GM11168 (cell line): ENCODE measurements at regions not wholly inside any gene's neighbourhood (a gene's known extent, or its start where the extent isn't known, plus 50 kb on each side); places are given as distances from the start of the nearest gene placed in this dataset.

Experiments used
- in situ Hi-C: fragments of 300-500 bp; cut with MboI; formaldehyde crosslinking; loops from one replicate; pipeline ENCODE4 v1.12.0; 2022; ENCODE audit warnings: low sequenced_read_pairs; ENCODE audit not compliant: unreplicated experiment

DNA sequence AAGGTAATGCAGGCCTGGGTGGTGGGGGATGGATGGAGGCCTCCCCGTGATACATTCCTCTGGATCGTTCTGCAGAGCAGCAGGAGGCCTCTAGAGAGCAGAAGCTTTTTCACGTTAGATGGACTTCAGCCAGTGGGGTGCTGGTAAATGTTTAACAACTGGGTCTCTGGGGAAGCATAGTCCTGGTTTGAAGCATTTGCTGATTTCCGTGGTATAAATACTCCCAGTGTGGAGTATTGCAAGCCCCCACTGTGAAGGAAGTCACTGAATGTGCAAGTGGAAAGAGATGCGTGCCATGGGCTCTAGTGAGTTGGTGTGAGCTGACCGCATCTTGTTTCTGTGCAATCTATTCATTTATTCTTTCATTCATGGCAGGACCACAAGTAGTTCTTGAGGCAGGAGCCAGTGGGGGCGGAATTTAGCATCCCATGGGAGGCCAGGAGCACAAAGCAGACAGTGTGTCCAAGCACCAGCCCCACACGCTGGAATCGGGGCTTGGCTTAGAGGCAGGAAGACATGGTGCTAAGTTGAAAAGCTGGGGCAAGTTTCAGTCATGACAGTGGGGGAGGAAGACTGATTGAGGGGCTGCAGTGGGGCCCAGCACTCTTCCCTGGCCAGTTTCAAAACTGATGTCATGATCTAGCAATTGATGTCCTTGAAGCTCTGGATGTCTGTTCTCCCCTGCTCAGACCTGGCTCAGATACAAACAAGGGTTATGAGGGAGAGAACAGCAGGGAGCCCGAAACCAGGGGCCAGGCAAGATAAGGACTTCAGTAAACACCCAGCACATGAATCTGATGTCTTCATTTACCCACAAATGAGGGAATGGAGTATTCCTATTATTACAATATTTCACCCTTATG is 280.9 kb upstream of the LYZL1 start:
- in situ Hi-C loops = no loop called here

DNA sequence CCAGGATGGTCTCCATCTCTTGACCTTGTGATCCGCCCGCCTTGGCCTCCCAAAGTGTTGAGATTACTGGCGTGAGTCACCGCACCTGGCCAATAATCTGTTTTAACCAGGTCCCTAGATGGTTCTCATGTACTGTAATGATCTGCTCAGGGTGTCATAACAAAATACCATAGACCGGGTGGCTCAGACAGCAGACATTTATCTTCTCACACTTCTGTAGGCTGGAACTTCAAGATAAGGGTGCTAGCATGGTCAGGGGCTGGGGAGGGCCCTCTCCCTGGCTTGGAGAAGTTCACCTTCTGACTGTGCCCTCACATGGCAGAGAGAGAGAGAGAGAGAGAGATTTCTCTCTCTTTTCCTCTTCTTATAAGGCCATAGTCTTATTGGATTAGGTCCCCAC is 279.4 kb upstream of the LYZL1 start:
- in situ Hi-C loops = no loop called here

DNA sequence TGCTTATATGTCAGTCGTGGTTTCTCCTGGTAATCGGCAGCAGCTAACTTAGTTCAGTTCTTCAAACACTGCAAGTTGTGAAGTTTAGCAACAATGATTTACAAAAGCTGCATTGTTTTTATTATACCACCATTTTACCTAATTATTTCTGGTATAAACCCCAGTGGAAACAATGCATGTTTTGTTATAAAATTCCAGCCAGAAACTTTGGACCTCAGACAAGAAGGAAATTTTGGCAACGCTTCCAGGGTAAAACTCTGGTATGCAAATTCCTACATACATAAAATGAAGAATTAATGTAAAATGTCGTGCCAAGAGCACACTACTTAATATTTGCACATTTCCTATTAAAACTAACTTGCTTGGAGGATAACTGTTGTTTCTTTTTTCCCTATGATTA is 277.4 kb upstream of the LYZL1 start:
- in situ Hi-C loops = no loop called here

DNA sequence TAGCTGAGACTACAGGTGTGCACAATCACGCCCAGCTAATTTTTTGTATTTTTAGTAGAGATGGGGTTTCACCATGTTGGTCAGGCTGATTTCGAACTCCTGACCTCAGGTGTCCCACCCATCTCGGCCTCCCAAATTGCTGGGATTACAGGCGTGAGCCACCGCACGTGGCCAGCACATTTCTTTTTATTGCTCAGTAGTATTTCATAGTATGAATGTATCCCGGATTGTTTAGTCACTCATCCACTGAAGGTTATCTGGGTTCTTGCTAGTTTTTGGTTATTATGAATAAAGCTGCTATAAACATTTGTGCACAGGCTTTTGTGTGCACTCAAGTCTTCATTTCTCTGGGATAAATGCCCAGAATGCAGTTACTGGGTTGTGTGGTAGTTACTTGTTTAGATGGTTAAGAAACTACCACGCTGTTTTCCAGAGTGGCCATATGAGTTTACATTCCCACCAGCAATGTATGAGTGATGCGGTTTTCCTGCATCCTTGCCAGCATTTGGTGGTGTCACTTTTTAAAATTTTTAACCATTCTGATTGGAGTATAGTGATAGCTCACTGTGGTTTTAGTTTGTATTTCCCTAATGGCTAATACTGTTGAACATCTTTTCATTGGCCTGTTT is 275.8 kb upstream of the LYZL1 start:
- in situ Hi-C loops = no loop called here

DNA sequence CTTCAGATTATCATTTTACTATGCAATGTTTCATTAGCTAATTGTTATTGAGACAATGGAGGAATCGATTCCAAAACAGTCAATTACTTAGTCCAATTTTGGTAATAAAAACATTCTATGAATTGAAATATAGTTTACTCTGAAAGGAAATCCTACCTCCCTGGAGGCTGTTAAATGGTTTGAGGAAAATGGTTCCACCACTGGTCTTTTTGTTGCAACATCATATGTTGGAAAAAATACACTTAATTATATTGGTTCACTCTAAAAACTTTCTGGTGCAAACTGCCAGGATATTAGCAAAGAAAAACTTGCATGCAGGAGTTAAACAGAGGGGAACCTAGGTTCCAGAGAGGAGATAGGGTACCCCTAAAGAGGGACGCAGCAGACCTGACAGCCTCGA is 267.3 kb upstream of the LYZL1 start:
- in situ Hi-C loops = no loop called here

DNA sequence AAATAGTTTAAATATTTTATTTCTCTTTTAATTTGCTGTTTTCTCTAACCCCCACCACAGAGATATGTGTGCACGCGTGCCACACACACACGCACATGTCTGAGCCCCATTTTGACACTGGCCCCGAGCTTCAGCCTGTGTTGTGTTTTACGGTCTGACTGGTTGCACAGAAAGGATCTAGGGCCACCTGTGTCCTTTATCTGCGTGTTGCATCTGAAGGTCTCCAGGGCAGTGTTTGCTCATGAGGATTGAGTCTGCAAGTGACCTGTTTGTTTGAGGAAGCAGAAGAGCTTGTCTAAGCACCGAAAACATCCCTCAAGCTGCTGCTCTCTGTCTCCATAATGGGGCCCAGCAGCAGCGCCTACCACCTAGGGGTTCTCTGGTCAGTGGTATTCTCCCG is 266.4 kb upstream of the LYZL1 start:
- in situ Hi-C loops = no loop called here

DNA sequence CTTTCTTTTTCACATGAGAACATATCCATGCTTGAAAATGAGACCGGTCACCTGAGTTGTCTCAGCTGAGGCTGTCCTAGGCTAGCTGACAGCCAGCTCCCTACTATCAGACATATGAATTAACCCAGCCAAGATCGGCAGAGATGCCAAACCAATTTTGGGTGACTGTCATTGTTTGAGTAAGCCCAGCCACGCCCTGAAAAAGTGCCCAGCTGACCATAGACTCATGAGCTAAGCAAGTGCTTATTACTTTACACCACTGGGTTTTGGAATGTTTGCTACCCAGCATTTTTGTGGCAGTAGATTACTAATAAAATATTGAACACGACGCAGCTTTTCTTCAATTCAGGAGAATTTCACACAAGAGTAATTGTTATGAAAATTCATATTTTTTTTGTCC is 265.2 kb upstream of the LYZL1 start:
- in situ Hi-C loops = no loop called here

DNA sequence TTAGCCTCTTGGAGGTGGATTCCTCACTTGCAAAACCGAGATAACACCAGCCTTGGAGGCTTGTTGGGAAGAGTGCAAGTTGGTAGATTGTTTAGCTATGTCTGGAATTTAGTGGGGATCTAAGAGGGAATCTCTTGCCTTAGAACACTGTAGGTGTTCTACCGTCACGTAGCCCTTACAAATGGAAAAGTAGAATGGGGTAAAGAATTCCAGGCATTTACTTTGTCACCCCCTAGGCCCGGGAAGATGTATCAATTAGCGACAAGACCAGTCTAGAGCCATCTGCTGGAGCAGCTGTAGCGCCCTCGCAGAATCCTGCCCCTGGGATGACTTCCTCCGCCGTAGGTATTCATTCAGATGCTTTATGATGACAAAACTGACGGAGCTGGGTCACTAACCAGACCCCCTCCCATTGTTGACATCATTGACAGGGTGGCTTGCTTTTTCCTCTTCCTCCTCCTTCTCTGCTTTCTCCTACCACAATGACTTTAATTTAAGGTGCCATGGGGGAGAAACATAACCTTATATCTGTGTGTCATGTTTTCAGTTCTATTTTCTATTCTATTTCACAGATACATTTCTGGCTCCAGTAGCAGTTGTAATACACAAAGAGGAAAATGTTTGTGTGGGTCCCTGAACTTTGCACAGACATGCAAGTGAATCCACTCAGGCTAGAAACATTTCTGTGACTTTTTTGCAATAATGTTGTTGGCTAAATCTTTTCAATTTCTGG is 262.6 kb upstream of the LYZL1 start:
- in situ Hi-C loops = no loop called here

DNA sequence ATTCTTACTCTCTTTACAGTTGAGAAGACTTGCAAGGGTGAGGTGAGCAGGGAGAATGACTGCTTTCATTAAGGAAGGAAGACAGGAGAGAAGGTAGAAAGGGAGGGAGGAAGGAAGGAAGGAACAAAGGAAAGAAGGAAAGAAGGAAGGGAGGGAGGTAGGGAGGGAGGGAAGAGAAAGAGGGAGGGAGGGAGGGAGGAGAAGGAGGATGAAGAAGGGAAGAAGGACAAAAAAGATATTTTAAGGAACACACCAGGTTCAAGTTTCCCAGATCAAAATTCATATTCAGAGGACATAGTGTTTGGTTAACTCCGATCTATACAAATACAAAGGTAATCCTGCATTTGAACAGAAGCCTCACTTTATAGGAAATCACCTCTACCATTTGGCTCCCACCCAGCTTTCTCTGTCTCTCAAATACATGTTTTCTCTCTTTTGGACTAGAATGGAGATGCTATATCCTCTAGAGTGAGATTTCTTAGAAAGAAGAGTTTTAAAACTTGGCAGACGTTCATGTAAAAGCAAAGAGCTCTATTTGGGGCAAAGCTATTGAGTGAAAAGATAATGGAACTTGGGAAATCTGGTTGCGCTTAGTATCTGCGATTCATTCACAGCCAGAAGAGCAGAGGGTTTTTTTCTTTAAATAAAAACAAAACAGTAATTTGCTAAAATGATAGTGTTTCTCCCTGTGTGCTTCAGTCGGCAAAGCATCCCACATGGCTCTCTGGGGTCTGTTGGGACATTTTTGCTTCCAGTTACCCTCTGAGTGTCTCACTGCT is 261.9 kb upstream of the LYZL1 start:
- in situ Hi-C loops = no loop called here

DNA sequence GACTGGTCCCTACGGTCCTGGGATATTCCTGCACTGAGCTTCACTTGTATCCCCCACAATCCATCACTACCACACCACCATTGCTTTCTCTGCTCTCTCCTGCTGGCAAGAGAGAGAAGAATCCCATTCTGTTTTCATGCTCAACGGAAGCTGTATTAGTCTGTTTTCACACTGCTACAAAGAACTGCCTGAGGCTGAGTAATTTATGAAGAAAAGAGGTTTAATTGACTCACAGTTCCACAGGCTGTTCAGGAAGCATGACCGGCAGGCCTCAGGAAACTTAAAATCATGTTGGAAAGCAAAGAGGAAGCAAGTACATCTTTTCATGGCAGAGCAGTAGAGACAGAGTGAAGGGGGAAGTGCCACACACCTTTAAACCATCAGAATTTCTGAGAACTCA is 260.4 kb upstream of the LYZL1 start:
- in situ Hi-C loops = no loop called here

DNA sequence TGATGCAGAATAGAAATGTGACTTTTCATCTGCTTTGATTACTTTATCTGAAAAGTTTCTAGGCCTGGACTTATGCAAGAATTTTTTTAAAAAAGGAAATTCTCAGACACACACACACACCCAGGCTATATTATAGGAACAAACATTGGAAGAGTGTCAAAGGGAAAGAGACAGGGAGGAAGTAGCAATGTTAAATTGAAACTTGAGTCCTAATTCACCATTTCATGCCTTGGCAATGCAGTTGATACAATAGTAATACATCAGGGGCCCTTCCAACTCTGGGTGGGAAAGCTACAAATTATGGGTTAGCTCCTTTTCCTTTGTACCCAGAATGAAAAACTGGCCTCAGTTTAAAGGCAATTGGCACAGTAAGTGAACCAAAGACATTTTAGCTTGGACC is 258.0 kb upstream of the LYZL1 start:
- in situ Hi-C loops = no loop called here

DNA sequence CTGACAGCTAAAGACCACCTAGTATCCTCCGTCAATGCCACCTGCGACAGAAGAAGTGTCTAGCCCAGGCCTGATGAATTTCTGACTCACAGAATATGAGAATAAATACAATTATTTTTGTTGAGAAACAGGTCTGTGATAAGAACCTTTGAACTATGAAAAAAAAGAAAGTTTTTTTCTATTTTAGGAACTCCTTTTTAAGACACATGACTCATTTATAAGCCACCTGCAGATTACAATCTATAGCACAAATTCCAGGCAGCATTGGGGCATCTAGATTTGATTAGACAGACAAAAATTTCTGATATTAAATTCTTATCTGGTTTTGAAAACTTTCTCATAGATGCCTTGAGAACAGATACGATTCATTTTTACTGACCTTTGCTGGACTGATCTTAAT is 256.7 kb upstream of the LYZL1 start:
- in situ Hi-C loops = no loop called here

DNA sequence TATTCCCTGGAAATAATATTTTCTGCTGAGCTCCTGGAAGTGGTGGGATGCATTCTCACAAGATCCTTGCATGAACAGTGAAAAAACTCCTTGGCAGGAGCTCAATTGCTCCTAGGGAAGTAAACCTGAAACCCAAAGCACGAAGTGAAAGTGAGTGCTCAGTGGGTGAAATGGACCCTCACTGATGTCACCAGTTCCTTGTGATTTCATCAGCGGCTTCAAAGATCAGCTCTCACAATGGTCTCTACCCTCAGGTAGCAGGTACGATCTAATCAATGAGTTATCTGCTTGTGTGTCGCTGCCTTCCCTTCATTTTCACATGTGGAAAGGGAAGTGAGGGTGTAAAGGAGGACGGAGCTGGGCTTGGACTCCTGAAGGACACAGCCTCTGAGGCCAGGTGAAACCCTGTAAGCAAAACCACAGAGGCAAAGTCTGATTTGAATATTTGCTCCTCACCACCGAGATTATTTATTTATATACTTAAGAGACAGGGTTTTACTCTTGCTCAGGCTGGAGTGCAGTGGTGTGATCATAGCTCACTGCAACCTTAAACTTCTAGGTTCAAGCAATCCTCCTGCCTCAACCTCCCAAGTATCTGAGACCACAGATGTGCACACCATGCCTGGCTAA is 255.4 kb upstream of the LYZL1 start:
- in situ Hi-C loops = no loop called here

DNA sequence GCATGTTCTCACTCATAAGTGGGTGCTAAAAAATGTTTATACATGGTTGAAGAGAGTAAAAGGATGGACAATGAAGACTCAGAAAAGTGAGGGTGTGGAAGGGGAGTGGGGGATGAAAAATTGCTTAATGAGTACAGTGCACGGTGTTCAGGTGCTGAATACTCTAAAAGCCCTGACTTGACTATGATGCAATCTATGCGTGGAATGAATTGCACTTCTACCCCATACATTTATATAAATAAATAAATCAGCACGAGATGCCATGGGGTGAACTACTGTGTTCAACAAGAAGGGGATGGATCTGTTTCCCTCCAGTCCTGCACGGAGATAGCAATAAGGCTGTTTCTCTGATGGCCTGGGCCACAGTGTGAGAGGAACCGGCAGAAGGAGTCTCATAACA is 254.3 kb upstream of the LYZL1 start:
- in situ Hi-C loops = no loop called here

DNA sequence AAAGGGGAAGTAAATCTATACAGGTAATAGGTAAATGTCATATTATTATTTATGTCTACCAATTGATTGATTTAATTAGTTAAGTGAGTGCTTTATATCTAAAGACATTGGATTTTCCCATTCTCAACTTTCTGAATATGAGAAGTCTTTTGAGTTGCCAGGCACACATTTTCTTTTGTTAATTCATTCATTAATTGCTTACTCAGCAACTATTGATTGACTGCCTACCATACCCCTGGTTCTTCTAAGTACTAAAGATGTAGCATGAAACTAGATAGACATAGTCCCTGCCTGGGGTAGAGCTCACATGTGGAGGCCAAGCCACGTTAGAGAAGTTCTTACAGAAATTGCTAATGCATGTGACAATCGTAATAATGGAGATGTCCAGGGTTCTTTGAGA is 253.1 kb upstream of the LYZL1 start:
- in situ Hi-C loops = no loop called here

DNA sequence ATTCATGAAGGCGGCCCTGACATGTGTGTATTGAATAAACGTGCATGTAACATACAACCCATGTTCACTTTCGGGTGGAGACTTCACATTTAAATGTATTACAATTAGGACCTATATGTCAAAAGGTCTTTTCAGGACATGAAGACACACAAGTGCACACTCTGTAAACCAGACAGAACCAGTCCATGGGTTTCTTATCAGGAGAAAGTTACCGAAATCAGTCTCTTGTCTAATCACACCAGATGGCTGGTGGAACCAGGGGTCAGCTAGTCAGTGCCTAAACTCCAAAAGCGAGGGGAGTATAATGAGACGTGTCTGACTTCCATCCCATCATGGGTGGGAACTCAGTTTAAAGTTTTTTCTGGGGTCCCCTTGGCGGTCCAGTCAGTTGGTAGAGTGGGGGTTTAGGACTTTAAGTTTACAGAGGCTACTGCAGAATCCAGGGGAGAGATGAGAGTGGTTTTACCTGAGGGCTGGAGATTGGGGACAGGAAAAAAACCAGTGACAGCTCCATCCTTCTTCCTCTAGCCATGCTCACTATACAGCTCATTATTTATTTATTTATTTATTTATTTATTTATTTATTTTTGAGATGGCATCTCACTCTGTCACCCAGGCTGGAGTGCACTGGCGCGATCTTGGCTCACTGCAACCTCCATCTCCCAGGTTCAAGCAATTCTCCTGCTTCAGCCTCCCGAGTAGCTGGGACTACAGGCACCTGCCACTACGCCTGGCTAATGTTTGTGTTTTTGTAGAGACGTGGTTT is 251.3 kb upstream of the LYZL1 start:
- in situ Hi-C loops = no loop called here

DNA sequence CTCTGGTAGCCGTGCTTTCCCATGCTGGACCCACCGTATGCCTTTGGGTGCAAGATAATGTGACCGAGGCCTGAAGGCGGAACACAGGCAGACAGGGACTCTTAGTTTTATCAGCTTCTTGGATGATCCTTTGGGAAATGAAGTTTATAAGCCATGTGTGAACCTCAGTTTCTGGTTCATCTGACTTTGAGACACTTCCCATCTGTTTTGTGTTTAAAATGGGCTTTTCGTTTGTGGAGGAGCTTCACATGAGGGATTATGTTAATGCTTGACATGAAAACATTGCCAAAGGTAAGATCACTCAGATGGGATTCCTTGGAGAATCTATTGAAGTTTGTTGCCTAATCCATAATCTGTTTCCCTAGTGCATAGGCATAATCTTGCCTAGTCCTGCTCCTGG is 249.8 kb upstream of the LYZL1 start:
- in situ Hi-C loops = no loop called here

DNA sequence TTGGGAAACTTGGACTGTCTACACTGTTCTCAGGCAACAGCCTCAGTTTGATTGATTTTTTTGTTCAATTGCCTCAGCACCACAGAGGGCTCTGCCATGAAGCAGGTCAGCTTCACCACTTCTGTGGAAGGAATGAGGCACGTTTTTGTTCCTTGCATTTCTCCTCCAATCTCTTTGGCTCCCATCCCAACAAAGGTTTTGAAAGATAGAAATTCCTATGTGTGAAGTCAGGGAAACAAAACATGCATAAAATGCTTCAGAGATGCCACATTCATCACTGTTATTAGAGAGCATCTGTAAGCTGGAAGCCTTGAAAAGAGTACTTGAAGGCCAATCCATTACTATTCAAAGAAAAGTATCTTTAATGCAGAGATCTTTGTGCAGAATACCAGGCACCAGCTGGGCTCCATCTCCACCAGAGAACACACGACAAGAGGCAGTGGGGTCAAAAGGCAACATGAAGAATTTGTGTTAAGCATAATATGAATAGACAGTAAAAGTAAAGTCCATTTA is 249.1 kb upstream of the LYZL1 start:
- in situ Hi-C loops = no loop called here

DNA sequence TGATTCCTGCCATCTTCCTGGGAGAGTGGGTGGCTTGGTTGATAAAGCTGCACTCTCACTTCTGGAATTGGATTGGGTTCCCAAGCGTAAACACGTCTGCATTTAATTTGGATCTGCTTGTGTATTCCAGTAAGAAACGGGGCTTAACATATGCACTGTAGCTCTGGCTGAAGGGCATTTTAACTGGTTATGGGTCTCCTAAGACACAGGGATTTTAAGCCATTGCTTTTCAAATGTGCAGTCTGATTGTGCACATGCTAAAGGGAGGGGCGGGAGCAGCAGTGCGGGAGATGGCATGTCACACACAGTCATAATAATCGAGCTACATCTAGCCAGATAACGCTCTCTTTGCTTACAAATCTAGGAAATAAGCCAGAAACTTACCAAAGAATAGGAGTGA is 247.3 kb upstream of the LYZL1 start:
- in situ Hi-C loops = no loop called here
